Middle frontal gyrus (tissue), 1 donor: ENCODE measurements at regions not wholly inside any gene's neighbourhood (a gene's known extent, or its start where the extent isn't known, plus 50 kb on each side); places are given as distances from the start of the nearest gene placed in this dataset.

Experiments used
- DNase-seq: peaks from one replicate; pipeline ENCODE4 v3.0.0-alpha.2; 2015; ENCODE audit warnings: low spot score; ENCODE audit errors: extremely low spot score

DNA sequence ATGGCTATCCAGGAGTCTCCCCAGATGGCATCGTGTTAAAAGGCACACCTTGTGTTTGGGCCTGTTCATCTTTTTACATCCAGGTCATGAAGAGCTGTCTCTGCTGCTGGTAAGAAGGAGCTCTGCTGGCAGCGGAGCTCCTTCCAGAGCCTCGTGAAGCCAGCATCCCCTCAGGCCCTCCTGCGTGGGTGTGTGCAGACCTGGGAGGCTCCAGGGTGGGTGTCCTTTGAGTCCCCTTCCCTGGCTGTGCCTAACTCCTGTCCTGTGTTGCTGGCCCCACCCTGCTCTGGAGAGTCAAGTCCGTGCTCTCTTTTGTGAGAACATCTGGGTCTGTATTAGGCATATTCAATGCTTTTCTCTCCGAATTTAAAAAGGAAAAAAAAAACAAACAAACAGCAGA, 149.6 kb upstream of the IRX2 start:
- no peak for DNase-seq

DNA sequence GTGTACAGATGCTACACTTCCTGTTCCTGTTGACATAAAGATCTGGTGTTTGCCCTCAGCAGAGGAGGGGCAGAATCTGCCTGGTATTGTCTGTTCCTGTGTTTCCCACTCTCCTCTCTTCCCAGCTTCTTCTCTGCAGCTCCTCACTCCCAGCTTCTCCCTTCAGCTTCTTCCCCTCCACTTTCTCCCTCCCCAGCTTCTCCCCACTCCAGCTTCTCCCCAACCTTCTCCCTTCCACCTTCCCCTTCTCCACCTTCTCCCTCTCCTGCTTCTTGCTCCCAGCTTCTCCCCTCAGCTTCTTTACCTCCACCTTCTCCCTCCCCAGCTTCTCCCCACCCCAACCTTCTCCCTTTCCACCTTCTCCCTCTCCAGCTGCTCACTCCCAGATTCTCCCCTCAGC, 148.9 kb upstream of the IRX2 start:
- no peak for DNase-seq

- DNase-seq = no peak
Observed at GRCh38 chr5:2899311-2899710, 147.8 kb upstream of the IRX2 start.

- DNase-seq = no peak
Observed at GRCh38 chr5:2898661-2899060, 147.2 kb upstream of the IRX2 start.

- DNase-seq = no peak
Observed at GRCh38 chr5:2897276-2897961, 145.9 kb upstream of the IRX2 start.

GRCh38 chr5:2896371-2897275, 145.1 kb upstream of the IRX2 start:
- no peak for DNase-seq

- no peak for DNase-seq
Observed at GRCh38 chr5:2895876-2896275, 144.4 kb upstream of the IRX2 start.

- DNase-seq = no peak
Observed at GRCh38 chr5:2895196-2895595, 143.7 kb upstream of the IRX2 start.

- DNase-seq = no peak
Observed at GRCh38 chr5:2894736-2895135, 143.3 kb upstream of the IRX2 start.

GRCh38 chr5:2894316-2894715, 142.8 kb upstream of the IRX2 start:
- DNase-seq = no peak

GRCh38 chr5:2892466-2893000, 141.1 kb upstream of the IRX2 start:
- DNase-seq = no peak

- DNase-seq = no peak
Observed at GRCh38 chr5:2891781-2892180, 140.3 kb upstream of the IRX2 start.

- no peak for DNase-seq
Observed at GRCh38 chr5:2890011-2890410, 138.5 kb upstream of the IRX2 start.

- DNase-seq = no peak
Observed at GRCh38 chr5:2888520-2889060, 137.1 kb upstream of the IRX2 start.

DNA sequence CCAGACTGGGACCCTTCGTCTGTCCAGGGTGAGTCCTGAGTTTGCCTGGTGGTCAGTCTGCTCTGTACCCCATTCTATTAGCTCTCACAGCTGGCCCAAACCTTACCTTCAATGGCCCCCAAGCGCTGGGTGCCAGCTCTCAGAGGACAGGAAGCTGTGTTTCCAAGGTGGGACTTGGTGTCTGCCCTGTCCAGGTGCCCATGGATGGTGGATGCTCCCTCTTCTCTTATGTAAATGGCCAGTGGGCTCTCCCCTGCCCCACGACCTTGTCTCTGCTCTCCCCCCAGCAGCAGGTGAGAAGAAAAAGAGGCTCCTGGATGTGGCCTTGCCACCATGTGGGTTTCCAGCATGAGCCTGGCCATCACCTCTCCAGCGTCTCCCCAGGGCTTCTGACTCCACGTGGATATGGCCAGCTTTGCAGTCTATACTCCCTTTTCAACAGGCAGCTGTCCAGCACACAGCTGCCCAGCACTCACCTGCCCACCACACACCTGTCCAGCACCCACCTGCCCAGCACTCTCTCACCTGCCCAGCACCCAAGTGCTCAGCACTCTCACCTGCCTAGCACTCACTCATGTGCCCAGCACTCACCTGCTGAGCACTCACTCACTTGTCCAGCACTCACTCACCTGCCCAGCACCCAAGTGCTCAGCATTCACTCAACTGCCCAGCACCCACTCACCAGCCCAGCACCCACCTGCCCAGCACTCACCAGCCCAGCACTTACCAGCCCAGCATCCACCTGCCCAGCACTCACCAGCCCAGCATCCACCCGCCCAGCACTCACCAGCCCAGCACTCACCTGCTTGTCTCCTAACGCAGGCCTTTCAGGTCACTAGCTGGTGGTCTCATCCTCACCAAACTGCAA, 136.2 kb upstream of the IRX2 start:
- DNase-seq = no peak

DNA sequence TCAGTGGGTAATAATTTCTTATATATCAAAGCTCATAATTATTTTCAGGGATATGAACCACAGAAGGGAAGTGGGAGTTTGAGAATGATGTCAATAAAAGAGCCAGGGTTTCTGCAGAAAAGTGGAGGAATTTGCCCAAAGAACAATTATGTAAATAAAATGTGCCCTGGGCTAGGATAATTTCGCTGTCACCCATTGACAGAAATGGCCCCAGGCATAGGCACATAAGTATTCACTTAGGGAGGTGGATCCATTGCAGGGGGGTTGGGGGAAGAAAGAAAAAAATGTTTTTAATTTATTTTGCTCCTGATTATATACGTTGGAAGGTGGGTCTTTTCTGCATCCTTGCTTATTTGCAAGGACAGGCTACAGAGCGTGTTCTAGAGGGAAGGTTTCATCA, 135.1 kb upstream of the IRX2 start:
- DNase-seq = no peak

- no peak for DNase-seq
Observed at GRCh38 chr5:2883771-2884170, 132.3 kb upstream of the IRX2 start.

DNA sequence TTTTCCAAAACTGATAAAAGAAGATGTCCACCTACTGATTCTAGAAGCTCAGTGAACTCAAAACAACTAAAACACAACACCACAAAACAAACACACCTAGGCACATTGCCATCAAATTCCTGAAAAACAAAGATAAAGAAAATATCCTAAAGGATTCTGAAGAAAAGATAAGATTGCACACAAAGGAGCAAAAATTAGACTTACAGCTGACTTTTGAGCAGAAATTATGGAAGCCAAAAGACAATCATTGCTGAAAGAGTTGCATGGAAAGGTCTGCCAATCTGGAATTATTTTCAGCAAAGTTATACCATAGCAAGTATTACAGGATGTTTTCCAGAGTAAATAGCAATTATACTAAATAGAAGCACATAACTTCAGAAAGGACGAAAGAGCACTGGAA, 128.2 kb upstream of the IRX2 start:
- no peak for DNase-seq

DNA sequence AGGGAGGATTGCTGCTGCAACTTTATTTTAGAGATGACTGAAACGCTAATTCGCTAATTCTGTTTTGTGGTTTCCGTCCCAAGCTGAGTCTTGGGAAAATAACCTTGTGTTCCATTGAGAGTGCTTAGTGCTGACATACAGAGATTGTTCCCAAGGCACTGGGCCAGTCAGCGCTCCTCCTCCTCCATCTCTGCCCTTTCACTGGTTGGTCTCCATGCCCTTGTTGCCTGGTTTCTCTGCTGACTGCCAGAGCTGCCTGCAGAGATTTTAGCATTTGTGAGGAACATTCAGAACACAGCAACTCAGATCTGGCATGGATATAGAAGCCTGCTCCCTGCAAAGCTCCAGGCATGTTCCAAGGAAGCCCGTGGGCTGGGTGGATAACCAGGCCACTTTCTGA, 126.0 kb upstream of the IRX2 start:
- no peak for DNase-seq

GRCh38 chr5:2876183-2876582, 124.7 kb upstream of the IRX2 start:
- no peak for DNase-seq

DNA sequence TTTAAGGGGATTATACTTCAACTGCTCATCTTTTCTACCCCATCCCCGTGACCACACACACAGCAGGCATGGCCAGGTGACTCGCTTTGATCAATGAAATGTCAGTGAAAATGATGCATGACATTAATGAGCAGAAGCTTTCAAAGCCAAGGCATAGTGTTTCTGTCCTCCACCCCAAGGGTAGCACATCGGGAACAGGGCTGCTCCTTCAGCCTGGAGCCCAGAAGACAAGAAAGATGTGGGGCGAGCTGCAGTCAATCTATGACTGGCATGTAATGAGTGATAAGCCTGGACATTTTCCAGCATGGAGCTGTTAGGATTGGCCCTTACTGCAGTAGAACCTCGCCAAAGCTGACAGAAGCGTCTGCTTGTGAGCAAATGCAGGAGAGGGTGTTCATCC, 122.6 kb upstream of the IRX2 start:
- DNase-seq = no peak
